CD14-positive monocyte (primary cell): ENCODE measurements at regions not wholly inside any gene's neighbourhood (a gene's known extent, or its start where the extent isn't known, plus 50 kb on each side); places are given as distances from the start of the nearest gene placed in this dataset.
A peak's percentile ranks its signal among the peaks of the same experiment; 100 is the strongest.

Experiments used
- DNase-seq, 3 donors: peaks; one replicate each; pipeline ENCODE4 v3.0.0-alpha.2; 2011 to 2022
- H2AFZ ChIP-seq: 2 replicates; pipeline ENCODE4 v1.6.0; 2012; ENCODE audit warnings: mild to moderate bottlenecking, low read depth, low read length, inconsistent platforms; ENCODE audit not compliant: insufficient read depth, poor library complexity, severe bottlenecking
- H3K27ac ChIP-seq, 2 donors: 1 replicate in 1 of 2; 2 replicates in 1 of 2; pipeline ENCODE4 v1.5.1; 2012 to 2013; ENCODE audit warnings: low read length in 2 of 2, control low read depth in 1 of 2, inconsistent platforms in 1 of 2, low read depth in 1 of 2, mild to moderate bottlenecking in 1 of 2
- H3K27me3 ChIP-seq, 2 donors: one replicate each; pipeline versions ENCODE4 v1.6.0 to v1.6.1; 2011 to 2013; ENCODE audit warnings: low read length in 2 of 2; ENCODE audit not compliant: control insufficient read depth in 2 of 2, insufficient read depth in 2 of 2
- H3K36me3 ChIP-seq, 2 donors: replicated peaks in 1 of 2; 1 replicate in 1 of 2; 2 replicates in 1 of 2; pipeline versions ENCODE4 v1.5.1 to v1.6.1; 2012 to 2013; ENCODE audit warnings: low read length in 2 of 2, control low read depth in 1 of 2, inconsistent platforms in 1 of 2, mild to moderate bottlenecking in 1 of 2; ENCODE audit not compliant: insufficient read depth in 2 of 2, control insufficient read depth in 1 of 2
- H3K4me1 ChIP-seq, 2 donors: 1 replicate in 1 of 2; 2 replicates in 1 of 2; pipeline versions ENCODE4 v1.5.1 to v1.6.1; 2012 to 2013; ENCODE audit warnings: low read length in 2 of 2, control low read depth in 1 of 2, inconsistent platforms in 1 of 2, mild to moderate bottlenecking in 1 of 2, moderate library complexity in 1 of 2; ENCODE audit not compliant: insufficient read depth in 2 of 2, control insufficient read depth in 1 of 2
- H3K4me2 ChIP-seq: replicated peaks from 2 replicates; pipeline ENCODE3; 2012; ENCODE audit warnings: low read length, moderate library complexity, mild to moderate bottlenecking; ENCODE audit not compliant: poor library complexity, severe bottlenecking; ENCODE audit errors: extremely low read depth
- H3K4me3 ChIP-seq, 3 experiments: fragments of 200-600 bp in 1 of 3; sonication (generic) in 1 of 3; replicated peaks in 1 of 3; 1 replicate in 2 of 3; 2 replicates in 1 of 3; pipeline ENCODE4 v1.5.1; 2011 to 2013; ENCODE audit warnings: low read length in 3 of 3, mild to moderate bottlenecking in 3 of 3, control low read depth in 2 of 3, low read depth in 2 of 3, inconsistent platforms in 1 of 3, moderate library complexity in 1 of 3
- H3K79me2 ChIP-seq: 2 replicates; pipeline ENCODE4 v1.6.0; 2012; ENCODE audit warnings: mild to moderate bottlenecking, control low read depth, inconsistent platforms, low read length, moderate library complexity; ENCODE audit not compliant: insufficient read depth
- H3K9ac ChIP-seq: 2 replicates; pipeline ENCODE4 v1.6.0; 2017; ENCODE audit warnings: low read length, mild to moderate bottlenecking; ENCODE audit not compliant: insufficient read depth, poor library complexity, severe bottlenecking
- H3K9me3 ChIP-seq, 2 donors: replicated peaks in 1 of 2; 1 replicate in 1 of 2; 2 replicates in 1 of 2; pipeline versions ENCODE4 v1.5.1 to v1.6.1; 2012 to 2013; ENCODE audit warnings: low read length in 2 of 2, control low read depth in 1 of 2; ENCODE audit not compliant: control insufficient read depth in 1 of 2, insufficient read depth in 1 of 2
- H4K20me1 ChIP-seq: 2 replicates; pipeline ENCODE4 v1.6.0; 2012; ENCODE audit warnings: mild to moderate bottlenecking, low read length, control low read depth, moderate library complexity; ENCODE audit not compliant: insufficient read depth
- H3K27ac Mint-ChIP-seq, 7 donors: one replicate each; pipeline ENCODE4 v1.8.0; 2020; ENCODE audit warnings: mild to moderate bottlenecking in 7 of 7, mixed read lengths in 7 of 7, moderate library complexity in 6 of 7, inconsistent platforms in 2 of 7
- H3K27me3 Mint-ChIP-seq, 3 donors: one replicate each; pipeline ENCODE4 v1.8.0; 2021 to 2022; ENCODE audit warnings: low read depth in 3 of 3, mild to moderate bottlenecking in 3 of 3, mixed read lengths in 3 of 3, moderate library complexity in 3 of 3, inconsistent platforms in 1 of 3
- H3K36me3 Mint-ChIP-seq, 2 donors: one replicate each; pipeline ENCODE4 v1.8.0; 2020; ENCODE audit warnings: mixed read lengths in 2 of 2, inconsistent platforms in 1 of 2, mild to moderate bottlenecking in 1 of 2
- H3K4me1 Mint-ChIP-seq: one replicate; pipeline ENCODE4 v1.8.0; 2020; ENCODE audit warnings: mild to moderate bottlenecking, mixed read lengths
- H3K4me3 Mint-ChIP-seq, 2 donors: one replicate each; pipeline ENCODE4 v1.8.0; 2020; ENCODE audit warnings: mild to moderate bottlenecking in 2 of 2, mixed read lengths in 2 of 2, moderate library complexity in 1 of 2
- H3K9me3 Mint-ChIP-seq, 7 donors: one replicate each; pipeline ENCODE4 v1.8.0; 2020 to 2022; ENCODE audit warnings: mixed read lengths in 7 of 7, mild to moderate bottlenecking in 6 of 7, moderate library complexity in 6 of 7, inconsistent platforms in 2 of 7
- WGBS: methylation state at CpG from one replicate; pipeline ENCODE4 v1.1.5; 2013; ENCODE audit warnings: missing lambda C conversion rate; ENCODE audit not compliant: insufficient coverage; 5-methylcytosine and 5-hydroxymethylcytosine counted together
- intact Hi-C, 2 donors: fragments of 100-400 bp; cut with micrococcal nuclease; formaldehyde crosslinking; loops; one replicate each; pipeline versions ENCODE4 v1.15.0 to v1.15.1; 2023
- TF ChIP-seq, protein P1 (sequence below): fragments of 200-600 bp; IDR thresholded peaks from one replicate; pipeline ENCODE4 v1.8.0; 2022; ENCODE audit warnings: antibody characterized with exemption, mild to moderate bottlenecking

DNA sequence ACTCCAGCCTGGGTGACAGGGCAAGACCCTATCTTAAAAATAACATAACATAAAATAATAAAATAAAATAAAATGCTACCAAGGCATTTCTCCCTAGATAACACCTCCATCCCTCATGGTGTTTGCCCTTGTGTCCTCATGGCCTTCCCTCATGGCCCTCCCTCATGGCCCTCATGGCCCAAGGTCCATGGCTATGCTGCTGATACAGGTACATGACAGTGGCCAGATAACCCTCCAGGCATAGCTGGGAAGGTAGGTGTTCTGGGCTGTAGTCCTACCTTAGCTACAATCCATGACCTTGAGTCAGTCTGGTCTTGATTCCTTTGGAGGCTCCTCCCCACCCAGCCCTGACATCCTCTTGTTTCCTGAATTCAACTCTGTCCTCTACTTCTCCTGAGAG is 75.2 kb downstream of the PJA1 start:
- H3K4me2 ChIP-seq, result no peak overlapping the region
- DNase-seq, result no peak
- H3K36me3 ChIP-seq, result no peaks in the 10 kb centered on the region
- H3K27ac ChIP-seq, result no peak overlapping the region
- no peaks in the 10 kb centered on the region for H3K9me3 ChIP-seq
- no peaks in the 10 kb centered on the region for H4K20me1 ChIP-seq
- H3K79me2 ChIP-seq, result no peaks in the 10 kb centered on the region
- Mint-ChIP-seq H3K4me1 (no peaks in the 10 kb centered on the region), H3K27ac (peak overlapping the region in 1 of 7 donors; percentile 18), H3K27me3 (peaks cover 2 to 6% (median 2%) of the 10 kb centered on the region in 3 donors), H3K9me3 (no peaks in the 10 kb centered on the region), H3K36me3 (no peaks in the 10 kb centered on the region), H3K4me3 (no peak overlapping the region)
- no peak overlapping the region for H2AFZ ChIP-seq
- no peaks in the 10 kb centered on the region for H3K27me3 ChIP-seq
- intact Hi-C loops, result no loop called here
- TF ChIP-seq, protein P1, sequence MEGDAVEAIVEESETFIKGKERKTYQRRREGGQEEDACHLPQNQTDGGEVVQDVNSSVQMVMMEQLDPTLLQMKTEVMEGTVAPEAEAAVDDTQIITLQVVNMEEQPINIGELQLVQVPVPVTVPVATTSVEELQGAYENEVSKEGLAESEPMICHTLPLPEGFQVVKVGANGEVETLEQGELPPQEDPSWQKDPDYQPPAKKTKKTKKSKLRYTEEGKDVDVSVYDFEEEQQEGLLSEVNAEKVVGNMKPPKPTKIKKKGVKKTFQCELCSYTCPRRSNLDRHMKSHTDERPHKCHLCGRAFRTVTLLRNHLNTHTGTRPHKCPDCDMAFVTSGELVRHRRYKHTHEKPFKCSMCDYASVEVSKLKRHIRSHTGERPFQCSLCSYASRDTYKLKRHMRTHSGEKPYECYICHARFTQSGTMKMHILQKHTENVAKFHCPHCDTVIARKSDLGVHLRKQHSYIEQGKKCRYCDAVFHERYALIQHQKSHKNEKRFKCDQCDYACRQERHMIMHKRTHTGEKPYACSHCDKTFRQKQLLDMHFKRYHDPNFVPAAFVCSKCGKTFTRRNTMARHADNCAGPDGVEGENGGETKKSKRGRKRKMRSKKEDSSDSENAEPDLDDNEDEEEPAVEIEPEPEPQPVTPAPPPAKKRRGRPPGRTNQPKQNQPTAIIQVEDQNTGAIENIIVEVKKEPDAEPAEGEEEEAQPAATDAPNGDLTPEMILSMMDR, result no peak
- H3K4me3 ChIP-seq, result no peak overlapping the region
- no peak overlapping the region for H3K9ac ChIP-seq
- H3K4me1 ChIP-seq, result no peaks in the 10 kb centered on the region

- Histone ChIP-seq H3K27me3 (no peaks in the 10 kb centered on the region), H3K9me3 (no peaks in the 10 kb centered on the region), H4K20me1 (no peaks in the 10 kb centered on the region), H3K36me3 (no peaks in the 10 kb centered on the region), H3K9ac (no peak overlapping the region), H3K4me2 (no peak overlapping the region), H3K4me3 (no peak overlapping the region), H3K4me1 (no peaks in the 10 kb centered on the region), H3K79me2 (no peaks in the 10 kb centered on the region), H3K27ac (no peak overlapping the region), H2AFZ (no peak overlapping the region)
- intact Hi-C loops, result no loop called here
- Mint-ChIP-seq H3K27ac (no peak overlapping the region), H3K36me3 (no peaks in the 10 kb centered on the region), H3K4me1 (no peaks in the 10 kb centered on the region), H3K9me3 (no peaks in the 10 kb centered on the region), H3K4me3 (no peak overlapping the region), H3K27me3 (peaks cover 2 to 5% (median 2%) of the 10 kb centered on the region in 3 donors)
- DNase-seq, result no peak
- TF ChIP-seq, protein P1, result no peak
- WGBS, result 86% methylated on average over 1 of the region's 3 CpGs
Observed at GRCh38 chrX:69089203-69089602, 76.0 kb downstream of the PJA1 start.
